SK-N-SH (cell line): ENCODE measurements at regions not wholly inside any gene's neighbourhood (a gene's known extent, or its start where the extent isn't known, plus 50 kb on each side); places are given as distances from the start of the nearest gene placed in this dataset.

Experiments
- CTCF ChIP-seq: fragments of 200-600 bp; sonication (generic); IDR thresholded peaks from 2 replicates; pipeline ENCODE4 v1.6.1; 2017; ENCODE audit warnings: antibody characterized with exemption, mild to moderate bottlenecking, moderate library complexity
- EZH2phosphoT487 ChIP-seq: fragments of 200-600 bp; sonication (generic); IDR thresholded peaks from 2 replicates; pipeline ENCODE4 v1.6.1; 2017; ENCODE audit warnings: low read depth, mixed run types, mild to moderate bottlenecking, antibody characterized with exemption, moderate library complexity, borderline replicate concordance
- GABPA ChIP-seq: IDR thresholded peaks from 2 replicates; pipeline ENCODE4 v1.4.0; 2012; ENCODE audit warnings: low read depth, mild to moderate bottlenecking
- JUND ChIP-seq: IDR thresholded peaks from 2 replicates; pipeline ENCODE4 v1.4.0; 2012
- MXI1 ChIP-seq: IDR thresholded peaks from 2 replicates; pipeline ENCODE4 v1.6.1; 2012; ENCODE audit warnings: mild to moderate bottlenecking, low read depth, low read length, improper control_type of control experiment
- POLR2AphosphoS5 ChIP-seq: IDR thresholded peaks from 2 replicates; pipeline ENCODE4 v1.6.1; 2012; ENCODE audit warnings: low read depth, low read length
- RAD21 ChIP-seq: IDR thresholded peaks from 2 replicates; pipeline ENCODE4 v1.6.1; 2012; ENCODE audit warnings: mild to moderate bottlenecking, low read length
- USF2 ChIP-seq: fragments of 150-350 bp; IDR thresholded peaks from 2 replicates; pipeline ENCODE4 v1.6.1; 2017; ENCODE audit warnings: antibody characterized with exemption, low read length, low read depth, borderline replicate concordance

DNA sequence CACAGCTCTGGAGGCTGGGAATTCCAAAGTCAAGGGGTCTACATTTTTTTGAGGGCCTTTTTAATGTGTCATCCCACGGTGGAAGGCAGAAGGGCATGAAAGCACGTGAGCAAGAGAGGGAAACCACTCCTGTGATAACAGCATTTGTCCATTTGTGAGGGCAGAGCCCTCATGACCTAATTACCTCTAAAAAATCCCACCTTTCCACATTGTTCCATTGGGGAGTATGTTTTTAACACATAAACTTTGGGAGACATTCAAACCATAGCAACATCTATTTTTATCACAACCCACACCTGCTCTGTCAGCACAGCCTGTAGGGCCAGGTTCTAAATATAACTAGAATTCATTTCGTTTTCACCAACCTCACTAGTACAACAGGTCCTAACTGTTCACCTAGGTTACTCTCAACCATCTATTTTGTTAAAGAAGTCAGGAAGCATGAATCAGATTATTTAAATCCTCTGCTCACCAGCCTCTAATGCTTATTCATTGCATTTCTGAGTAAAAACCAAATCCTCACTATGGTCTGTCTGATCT is 92.2 kb upstream of the DPP10 start:
- TF ChIP-seq MXI1 (no peak), CTCF (no peak), JUND (no peak), POLR2AphosphoS5 (no peak), GABPA (no peak), EZH2phosphoT487 (no peak), RAD21 (no peak), USF2 (no peak)
